Progenitor cell of endocrine pancreas (in vitro differentiated cells): ENCODE measurements at regions not wholly inside any gene's neighbourhood (a gene's known extent, or its start where the extent isn't known, plus 50 kb on each side); places are given as distances from the start of the nearest gene placed in this dataset.

Source experiments
- DNase-seq: peaks from one replicate; pipeline ENCODE4 v3.0.0; 2021; ENCODE audit warnings: low spot score; ENCODE audit not compliant: unreplicated experiment
- H3K27ac Mint-ChIP-seq: 2 replicates; pipeline ENCODE4 v1.8.0; 2021; ENCODE audit warnings: mild to moderate bottlenecking, moderate library complexity, mixed read lengths
- H3K27me3 Mint-ChIP-seq: 2 replicates; pipeline ENCODE4 v1.8.0; 2021; ENCODE audit warnings: mixed read lengths
- H3K36me3 Mint-ChIP-seq: 2 replicates; pipeline ENCODE4 v1.8.0; 2022; ENCODE audit warnings: mixed read lengths; ENCODE audit not compliant: insufficient read depth
- H3K4me1 Mint-ChIP-seq: 2 replicates; pipeline ENCODE4 v1.8.0; 2021; ENCODE audit warnings: low read depth, mixed read lengths
- H3K4me3 Mint-ChIP-seq: 2 replicates; pipeline ENCODE4 v1.8.0; 2021; ENCODE audit warnings: low read depth, mild to moderate bottlenecking, moderate library complexity, mixed read lengths
- H3K9me3 Mint-ChIP-seq: 2 replicates; pipeline ENCODE4 v1.8.0; 2021; ENCODE audit warnings: low read depth, mixed read lengths
- CTCF ChIP-seq: fragments of 200-600 bp; sonication (generic); IDR thresholded peaks from one replicate; pipeline ENCODE4 v1.5.0; 2021; ENCODE audit warnings: antibody characterized with exemption, mild to moderate bottlenecking; ENCODE audit not compliant: unreplicated experiment

- Mint-ChIP-seq H3K27ac (no peak overlapping the region), H3K27me3 (no peaks in the 10 kb centered on the region), H3K4me1 (peaks cover 13% of the 10 kb centered on the region), H3K36me3 (no peaks in the 10 kb centered on the region), H3K9me3 (no peaks in the 10 kb centered on the region), H3K4me3 (no peak overlapping the region)
- no peak for DNase-seq
- TF ChIP-seq CTCF, result no peak
These were observed 89.8 kb downstream of the MDH1 start for GRCh38 chr2:63678551-63678950.

DNA sequence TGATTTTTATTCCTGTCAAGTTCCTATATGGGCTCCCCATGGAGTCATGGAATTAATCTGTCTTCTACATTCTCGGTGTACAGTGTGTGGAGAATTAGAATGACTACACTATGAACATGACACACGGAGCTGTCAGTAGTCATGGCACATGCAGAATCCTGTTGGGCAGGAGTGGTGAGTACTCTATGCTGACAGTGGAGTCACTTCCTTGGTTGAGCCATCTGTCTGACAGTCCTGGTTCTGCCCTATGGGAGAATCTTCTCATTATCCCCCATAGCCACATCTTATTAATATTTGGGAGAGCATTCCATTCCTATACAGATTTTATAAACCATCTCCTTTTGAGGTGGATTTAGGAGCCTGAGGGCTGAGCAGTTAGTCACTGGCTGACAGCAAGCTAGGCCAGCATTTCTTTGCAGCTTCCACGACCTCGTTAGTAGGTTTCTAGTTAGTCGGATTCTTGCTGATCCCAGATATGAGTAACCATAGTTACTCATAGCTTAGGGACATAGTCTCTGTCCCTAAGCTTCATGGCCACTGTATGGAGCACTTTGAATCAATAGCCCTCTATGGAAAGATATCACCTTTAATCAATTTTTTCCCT lies 90.6 kb downstream of the MDH1 start:
- Mint-ChIP-seq H3K4me3 (no peak overlapping the region), H3K9me3 (no peaks in the 10 kb centered on the region), H3K4me1 (peaks cover 5% of the 10 kb centered on the region), H3K27me3 (no peaks in the 10 kb centered on the region), H3K27ac (no peak overlapping the region), H3K36me3 (no peaks in the 10 kb centered on the region)
- no peak for TF ChIP-seq CTCF
- no peak for DNase-seq

DNA sequence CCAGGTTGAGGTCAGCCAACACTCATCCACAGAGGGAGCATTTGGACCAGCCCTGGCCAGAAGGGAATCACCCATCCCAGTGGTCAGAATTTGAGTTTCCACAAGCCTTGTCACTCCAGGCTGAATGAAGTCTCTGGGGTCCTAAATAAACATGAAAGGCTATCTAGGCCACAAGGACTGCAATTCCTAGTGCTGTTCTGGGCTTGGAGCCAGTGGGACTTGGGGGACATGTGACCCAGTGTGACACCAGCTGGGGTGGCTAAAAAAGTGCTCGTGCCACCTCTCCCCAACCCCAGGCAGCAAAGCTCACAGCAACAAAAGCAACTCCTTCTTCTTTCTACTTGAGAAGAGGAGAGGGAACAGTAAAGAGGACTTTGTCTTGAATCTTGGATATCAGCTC lies 91.7 kb downstream of the MDH1 start:
- H3K27ac Mint-ChIP-seq, result no peak overlapping the region

DNA sequence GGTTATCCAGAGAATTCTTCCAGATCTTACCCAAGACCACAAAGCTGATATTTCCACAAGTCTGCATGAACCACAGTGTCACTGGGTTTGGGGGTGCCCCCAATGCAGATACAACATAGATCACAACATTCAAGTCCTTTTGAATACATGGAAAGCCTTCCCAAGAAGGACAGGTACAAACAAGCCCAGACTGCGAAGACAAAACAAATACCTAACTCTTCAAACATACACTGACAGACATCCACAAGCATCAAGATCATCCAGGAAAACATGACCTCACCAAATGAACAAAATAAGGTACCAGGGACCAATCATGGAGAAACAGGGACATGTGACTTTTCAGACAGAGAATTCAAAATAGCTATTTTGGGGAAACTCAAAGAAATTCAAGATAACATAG lies 93.1 kb downstream of the MDH1 start:
- Mint-ChIP-seq H3K4me3 (no peak overlapping the region), H3K27ac (no peak overlapping the region), H3K4me1 (peaks cover 4% of the 10 kb centered on the region), H3K9me3 (peaks cover 2% of the 10 kb centered on the region), H3K27me3 (no peaks in the 10 kb centered on the region), H3K36me3 (no peaks in the 10 kb centered on the region)
- DNase-seq, result no peak
- TF ChIP-seq CTCF, result no peak

More for the DNA sequence above, 91.7 kb downstream of the MDH1 start:
- peaks cover 2% of the 10 kb centered on the region for H3K9me3 Mint-ChIP-seq
- TF ChIP-seq CTCF, result no peak
- no peaks in the 10 kb centered on the region for H3K36me3 Mint-ChIP-seq
- H3K4me1 Mint-ChIP-seq, result peaks cover 4% of the 10 kb centered on the region
- H3K27me3 Mint-ChIP-seq, result no peaks in the 10 kb centered on the region
- H3K4me3 Mint-ChIP-seq, result no peak overlapping the region
- DNase-seq, result no peak

DNA sequence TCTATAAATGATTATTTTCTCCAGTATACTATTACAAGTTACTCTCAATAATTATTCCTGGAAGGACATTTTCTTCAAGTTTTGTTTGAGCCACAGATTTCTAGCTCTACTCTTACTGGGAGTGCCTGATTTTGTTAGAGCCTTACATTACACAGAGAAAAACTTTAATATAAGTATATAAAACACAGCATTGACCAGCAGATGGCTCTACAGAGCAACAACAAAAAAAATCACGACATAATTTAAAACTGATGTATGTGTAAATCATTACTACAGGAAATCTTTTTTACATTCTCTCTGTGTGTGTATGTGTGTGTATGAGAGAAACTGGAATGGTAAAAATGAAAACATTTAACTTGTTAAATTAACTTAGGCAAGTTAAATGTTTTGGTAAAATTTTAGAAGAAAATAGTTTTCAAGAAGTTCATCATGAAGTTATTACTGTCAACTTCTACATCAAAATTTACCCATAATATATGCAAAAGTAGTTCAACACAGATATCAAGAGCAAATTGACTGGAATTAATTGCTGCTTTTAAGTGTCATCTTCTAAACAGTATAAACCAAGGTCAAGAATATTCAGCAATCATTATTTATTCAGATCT lies 103.3 kb downstream of the MDH1 start:
- TF ChIP-seq CTCF, result peak; percentile 67
- peaks cover 1% of the 10 kb centered on the region for H3K4me1 Mint-ChIP-seq
- no peaks in the 10 kb centered on the region for H3K36me3 Mint-ChIP-seq
- DNase-seq, result no peak
- H3K9me3 Mint-ChIP-seq, result no peaks in the 10 kb centered on the region
- H3K27ac Mint-ChIP-seq, result no peak overlapping the region
- H3K27me3 Mint-ChIP-seq, result no peaks in the 10 kb centered on the region
- H3K4me3 Mint-ChIP-seq, result no peak overlapping the region
